Hematopoietic multipotent progenitor cell treated with erythropoietin and hydrocortisone succinate and interleukin-3 and kit ligand, for 6 days (in vitro differentiated cells): ENCODE measurements at regions not wholly inside any gene's neighbourhood (a gene's known extent, or its start where the extent isn't known, plus 50 kb on each side); places are given as distances from the start of the nearest gene placed in this dataset.
A peak's percentile ranks its signal among the peaks of the same experiment; 100 is the strongest.

Experiments used
- DNase-seq: peaks from one replicate; pipeline ENCODE4 v3.0.0-alpha.2; 2015

DNA sequence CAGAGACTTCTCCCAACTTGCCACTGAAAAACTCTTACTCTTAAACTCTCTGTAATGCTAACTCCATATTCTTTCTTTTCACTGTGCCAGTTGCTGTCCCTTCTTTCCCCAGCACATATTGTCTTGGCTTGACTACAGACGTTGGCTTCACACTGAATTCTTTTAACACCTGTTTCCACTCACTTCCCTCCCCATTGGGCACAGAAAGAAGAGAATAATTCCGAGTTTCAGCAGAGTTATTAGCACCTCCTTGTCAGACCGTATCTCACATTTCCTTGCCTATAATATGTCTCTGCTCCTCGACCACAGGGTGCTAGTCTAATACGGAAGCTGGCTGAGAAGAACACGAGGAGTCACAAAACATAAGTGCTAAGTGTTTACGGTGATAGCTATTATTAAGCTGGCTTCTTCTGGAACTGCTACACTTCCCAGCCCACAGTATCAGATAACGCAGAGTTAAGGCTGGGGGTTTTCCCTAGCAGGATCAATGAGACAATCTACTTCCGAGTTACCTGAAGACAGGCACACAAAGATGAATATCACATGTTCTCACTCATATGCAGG is 188.5 kb upstream of the CDH8 start:
- no peak for DNase-seq

DNA sequence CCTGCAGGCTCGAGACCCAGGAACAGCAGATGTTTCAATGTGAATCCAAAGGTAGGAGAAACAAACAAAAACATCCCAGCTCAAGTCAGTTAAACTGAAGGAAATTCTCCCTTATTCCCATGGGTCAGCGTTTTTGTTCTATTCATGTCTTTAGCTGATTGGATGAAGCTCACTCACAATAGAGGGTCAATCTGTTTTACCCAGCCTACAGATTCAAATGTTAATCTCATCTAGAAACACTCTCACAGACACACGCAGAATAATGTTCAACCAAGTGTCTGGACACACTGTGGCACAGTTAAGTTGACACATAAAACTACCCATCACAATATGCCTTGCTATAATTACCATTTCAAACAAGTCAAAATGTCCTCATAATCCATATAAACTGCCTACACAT is 180.6 kb upstream of the CDH8 start:
- no peak for DNase-seq

- DNase-seq, result peak; percentile 40
These were observed 177.5 kb upstream of the CDH8 start for GRCh38 chr16:62213763-62214162.

DNA sequence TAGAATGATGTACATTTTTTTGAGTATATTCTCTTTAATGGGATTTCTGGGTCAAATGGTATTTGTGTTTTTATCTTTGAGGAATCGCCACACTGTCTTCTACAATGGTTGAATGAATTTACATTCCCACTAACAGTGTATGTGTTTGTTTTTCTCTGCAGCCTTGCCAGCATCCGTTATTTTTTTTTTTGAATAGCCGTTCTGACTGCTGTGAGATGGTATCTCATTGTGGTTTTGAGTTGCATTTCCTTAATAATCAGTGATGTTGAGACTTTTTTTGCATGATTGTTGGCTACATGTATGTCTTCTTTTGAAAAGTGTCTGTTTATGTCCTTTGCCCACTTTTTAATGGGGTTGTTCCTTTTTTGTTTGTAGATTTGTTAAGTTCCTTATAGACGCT is 172.7 kb upstream of the CDH8 start:
- no peak for DNase-seq

DNA sequence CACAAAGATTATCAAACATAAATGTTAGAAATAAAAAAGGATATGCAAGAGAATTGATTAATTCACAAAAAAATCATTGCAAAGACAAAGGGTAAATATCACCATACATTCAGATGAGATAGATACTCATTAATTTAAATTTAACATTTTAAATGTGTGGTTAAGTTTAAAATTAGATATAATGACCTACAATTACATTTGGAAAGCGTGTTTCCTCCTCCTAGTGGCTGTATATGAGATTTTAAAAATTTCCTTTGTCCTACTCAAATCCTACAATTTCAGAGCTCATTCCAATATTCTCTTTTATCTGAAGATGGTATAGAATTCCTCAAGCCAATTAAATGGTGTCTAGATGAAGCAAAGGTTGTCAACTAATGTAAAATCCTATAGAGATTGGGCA is 169.2 kb upstream of the CDH8 start:
- DNase-seq, result no peak

DNA sequence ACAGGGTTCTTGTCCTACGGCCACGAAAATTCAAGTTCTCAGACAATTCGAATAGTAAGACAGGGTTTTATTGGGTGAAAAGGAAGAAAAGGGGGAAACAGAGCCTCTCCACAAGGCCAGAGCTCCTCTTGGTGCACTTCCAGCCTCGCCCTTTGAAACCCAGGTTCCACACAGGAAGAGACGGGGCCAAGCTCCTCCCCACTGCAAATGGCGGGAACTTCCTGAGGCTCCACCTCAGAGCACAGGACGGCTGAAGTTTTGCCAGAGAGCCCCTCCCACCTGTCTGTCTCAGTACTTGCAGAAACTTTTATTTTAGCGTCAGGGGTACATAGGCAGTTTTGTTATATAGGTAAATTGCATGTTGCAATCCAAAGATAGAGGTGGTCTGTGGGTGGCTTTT is 165.7 kb upstream of the CDH8 start:
- DNase-seq, result no peak

DNA sequence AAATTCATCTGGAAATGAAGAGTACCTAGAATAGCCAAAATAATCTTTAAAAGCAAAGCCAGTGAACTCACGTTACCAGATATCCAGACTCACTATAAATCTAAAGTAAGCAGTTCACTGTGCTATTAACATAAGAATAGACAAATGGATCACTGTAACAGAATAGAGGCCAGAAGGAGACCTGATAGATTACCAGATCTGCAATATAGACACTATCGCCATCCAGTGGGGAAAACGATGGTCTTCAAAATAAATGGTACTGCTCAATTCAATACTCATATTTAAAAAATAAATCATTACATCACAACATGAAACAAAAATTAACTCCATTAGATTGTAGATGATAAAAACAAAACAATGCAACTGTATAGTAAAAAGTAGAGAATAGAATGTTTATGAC is 158.6 kb upstream of the CDH8 start:
- peak; percentile 13 for DNase-seq

GRCh38 chr16:62190426-62190825 is 154.2 kb upstream of the CDH8 start:
- peak; percentile 45 for DNase-seq

- no peak for DNase-seq
These were observed 141.3 kb upstream of the CDH8 start for GRCh38 chr16:62177351-62178203.

DNA sequence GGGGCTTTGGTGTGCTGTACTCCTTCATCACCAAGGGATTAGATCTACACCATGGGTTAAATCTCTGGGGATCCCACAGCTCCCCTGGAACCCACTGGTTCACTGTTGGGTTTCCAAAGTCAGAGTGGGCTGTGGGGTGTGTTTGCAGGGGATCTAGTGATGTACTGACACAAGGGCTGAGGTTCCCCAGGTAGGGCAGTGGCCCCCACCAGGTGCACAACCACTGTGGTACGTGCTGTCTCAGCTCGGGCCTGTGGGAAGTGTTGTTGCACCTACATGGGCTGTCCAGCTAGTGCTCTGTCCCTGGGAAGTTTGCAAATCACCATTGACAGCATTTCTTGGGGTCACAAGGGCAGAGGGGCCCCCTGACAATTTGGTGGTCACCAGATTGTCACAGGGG is 134.4 kb upstream of the CDH8 start:
- DNase-seq, result no peak

DNA sequence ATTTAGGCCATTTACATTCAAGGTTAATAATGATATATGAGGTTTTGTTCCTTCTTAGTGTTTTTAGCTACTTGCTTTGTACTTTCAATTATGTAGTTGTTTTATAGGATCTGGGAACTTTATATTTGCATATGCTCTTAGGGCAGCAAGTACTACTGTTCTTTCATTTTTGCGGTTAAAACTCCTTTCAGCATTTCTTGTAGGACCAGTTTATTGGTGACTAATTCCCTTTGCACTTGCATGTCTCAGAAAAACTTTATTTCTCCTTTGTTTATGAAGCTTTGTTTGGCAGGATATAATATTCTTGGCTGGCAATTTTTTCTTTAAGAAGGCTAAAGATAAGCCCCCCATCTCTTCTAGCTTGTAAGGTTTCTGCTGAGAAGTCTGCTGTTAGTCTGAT is 131.3 kb upstream of the CDH8 start:
- DNase-seq, result no peak

- no peak for DNase-seq
These were observed 121.3 kb upstream of the CDH8 start for GRCh38 chr16:62157544-62157943.

- no peak for DNase-seq
These were observed 120.7 kb upstream of the CDH8 start for GRCh38 chr16:62156971-62157370.

DNA sequence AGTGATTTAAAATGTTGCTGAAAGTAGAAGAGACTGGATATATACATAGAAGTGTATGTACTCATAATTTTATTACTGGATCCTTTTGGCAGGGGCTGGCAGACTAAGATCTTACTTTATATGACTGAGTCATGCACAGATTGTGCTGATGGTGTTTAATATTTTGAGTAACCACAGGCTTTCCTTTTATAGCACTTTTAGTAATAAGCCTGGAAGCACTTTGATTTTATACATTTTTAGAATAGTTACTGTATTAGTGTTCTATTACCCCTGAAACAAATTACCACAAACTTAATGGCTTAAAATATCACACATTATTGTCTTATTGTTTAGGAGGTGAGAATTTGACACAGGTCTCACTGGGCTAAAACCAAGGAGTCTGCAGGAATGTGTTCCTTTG is 113.4 kb upstream of the CDH8 start:
- DNase-seq, result no peak

DNA sequence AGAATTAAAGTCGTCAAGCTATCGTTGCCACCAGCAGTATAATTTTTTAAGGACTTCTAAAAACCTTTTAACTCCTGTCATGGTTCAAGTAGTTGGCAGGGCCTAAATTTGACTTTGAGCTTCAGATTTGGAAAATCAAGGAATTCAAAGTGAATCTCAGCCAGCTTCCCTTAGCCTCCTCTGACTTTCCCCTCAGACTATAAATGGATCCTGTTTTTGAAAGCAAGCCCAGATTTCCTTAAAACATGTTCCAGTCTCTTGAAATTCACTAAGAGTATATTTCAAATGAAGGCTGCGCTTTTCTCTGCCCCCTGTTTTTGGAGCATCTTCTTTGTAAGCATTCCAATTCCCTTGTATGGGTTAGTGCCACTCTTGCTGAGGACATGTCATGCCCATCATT is 101.8 kb upstream of the CDH8 start:
- no peak for DNase-seq

- no peak for DNase-seq
These were observed 99.7 kb upstream of the CDH8 start for GRCh38 chr16:62135911-62136310.

DNA sequence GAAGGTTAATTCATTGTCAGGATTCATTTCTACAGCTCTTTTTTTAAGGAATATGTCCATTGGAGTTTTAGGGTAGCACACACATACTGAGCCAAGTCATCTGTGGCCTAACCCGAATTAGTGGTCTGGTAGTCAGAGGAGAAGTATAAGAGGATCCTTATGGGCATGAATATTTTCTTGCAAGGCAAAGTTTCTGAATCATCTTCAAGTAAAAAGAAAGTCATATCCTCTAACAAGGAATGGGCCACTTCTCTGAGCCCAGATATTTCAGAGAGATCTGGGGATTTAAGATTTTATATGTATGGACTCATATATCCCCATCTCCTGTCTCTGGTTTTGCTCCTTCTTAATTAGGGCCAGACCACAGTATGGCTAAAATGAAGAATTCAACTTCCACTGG is 99.2 kb upstream of the CDH8 start:
- no peak for DNase-seq

- DNase-seq, result no peak
These were observed 93.9 kb upstream of the CDH8 start for GRCh38 chr16:62130101-62130500.

DNA sequence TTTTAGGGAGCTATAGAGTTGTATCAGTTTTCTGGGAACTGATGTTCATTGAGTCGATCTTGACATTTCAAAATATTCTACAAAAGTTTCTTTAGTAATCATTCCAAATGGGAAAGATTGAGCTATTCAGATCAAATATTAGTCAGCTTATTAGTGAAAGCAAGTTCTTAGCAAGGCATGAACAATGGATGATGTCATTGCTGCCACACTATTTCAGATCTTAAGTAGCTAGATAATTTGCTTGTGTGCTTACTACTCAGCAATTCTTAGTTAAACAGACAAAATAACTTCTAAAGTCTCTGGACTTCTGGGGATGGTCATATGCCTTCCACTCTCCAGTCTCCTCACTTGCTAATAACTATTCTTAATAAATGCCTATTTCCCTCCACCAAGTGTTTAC is 69.0 kb upstream of the CDH8 start:
- no peak for DNase-seq

DNA sequence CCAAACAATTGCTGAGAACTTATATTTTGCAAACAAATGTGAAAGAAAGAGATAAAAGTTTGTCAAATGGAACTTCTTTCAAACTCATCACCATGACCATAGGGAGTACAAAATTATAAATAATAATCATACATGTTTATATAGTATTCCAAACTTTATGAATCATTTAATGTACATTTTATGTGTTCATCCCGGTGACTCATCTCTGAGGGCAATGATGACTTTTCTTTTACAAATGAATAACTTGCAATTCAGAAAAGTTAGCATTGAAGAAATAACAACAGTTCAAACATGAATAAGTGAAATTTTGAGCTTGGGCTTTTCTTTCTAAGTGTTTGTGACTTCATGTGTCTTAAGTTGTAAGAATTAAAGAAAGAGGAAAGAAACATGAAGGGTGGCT is 66.3 kb upstream of the CDH8 start:
- no peak for DNase-seq

DNA sequence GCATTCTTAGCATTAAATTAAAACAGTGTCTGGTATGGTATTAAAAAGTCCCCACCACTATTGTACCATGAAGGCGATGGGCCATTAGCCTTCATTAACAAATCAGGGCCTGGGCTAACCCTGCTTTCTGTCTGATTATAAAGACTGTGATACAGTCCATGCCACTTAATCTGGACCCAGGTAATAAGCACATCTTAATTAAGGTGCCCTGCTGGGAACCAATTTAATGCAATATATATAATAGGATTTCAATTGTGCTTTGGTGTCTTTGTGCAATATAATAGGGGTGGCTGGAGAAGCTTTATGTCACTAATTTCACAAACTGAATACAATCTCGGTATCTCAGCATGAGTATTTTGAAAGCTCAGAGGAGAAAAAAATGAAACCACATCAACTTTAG is 64.4 kb upstream of the CDH8 start:
- no peak for DNase-seq

GRCh38 chr16:62089715-62090114 is 53.5 kb upstream of the CDH8 start:
- no peak for DNase-seq

DNA sequence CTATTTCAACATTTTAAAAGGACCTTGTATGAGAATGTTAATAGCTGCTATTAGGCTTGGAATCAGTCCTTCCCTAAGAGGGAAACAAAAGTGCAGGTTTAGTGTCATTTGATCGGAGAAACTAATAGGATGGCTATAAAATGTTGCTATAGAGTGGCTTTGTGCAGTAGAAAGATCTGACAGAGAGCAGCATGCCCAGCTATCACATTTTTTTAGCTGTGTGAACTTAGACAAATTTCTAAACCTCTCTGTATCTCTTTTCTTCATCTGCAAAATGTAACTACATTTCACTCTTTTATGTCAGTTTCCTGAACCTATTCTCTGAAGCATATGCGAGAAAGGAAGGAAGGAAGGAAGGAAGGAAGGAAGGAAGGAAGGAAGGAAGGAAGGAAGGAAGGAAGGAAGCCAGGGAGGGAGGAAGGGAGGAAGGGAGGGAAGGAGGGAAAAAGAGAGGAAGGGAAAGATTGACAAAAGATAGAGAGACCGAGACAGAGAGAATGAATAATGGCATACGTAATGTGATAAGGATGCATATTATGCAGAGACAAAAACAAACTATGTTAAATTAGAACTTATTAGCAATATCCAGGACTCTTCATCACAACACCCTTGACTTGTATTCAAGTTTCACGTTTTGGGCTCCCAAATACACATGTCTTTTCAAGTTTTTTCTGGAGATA is 52.6 kb upstream of the CDH8 start:
- no peak for DNase-seq
